ENCODE measurements at regions not wholly inside any gene's neighbourhood (a gene's known extent, or its start where the extent isn't known, plus 50 kb on each side); places are given as distances from the start of the nearest gene placed in this dataset.

DNA sequence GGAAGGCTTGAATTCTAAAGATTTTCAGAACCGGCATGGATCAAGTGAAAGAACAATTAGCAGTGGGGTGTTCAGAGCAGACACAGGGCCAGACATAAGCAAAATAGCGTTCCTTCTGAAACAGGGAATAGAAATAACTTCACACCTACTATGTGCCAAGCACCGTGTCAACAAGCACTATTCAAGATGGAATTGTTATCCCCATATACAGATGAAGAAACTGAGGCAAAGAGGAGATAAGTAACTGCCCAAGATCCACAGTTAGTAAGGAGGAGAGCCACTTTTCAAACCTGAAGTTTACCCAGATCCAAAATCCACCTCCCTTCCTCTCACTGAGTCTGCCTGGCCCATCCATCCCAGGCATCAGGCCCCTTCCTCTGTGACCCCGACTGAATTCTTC, 73.6 kb upstream of the PIK3CG start:
- POLR2A ChIA-PET = no interaction called here
- Histone ChIP-seq H3K4me1 (ENCODE audit: control insufficient read depth in 1 of 2, insufficient read depth in 2 of 2, low read length in 2 of 2) (no peaks in the 10 kb centered on the region), H2AFZ (ENCODE audit: low read depth, low read length, poor library complexity, severe bottlenecking) (no peak overlapping the region), H3K79me2 (ENCODE audit: insufficient read depth, low read length) (no peaks in the 10 kb centered on the region), H3K27ac (ENCODE audit: low read depth, low read length) (no peak overlapping the region), H3K4me3 (replicated peaks in 1 of 2; ENCODE audit: low read depth in 1 of 2, low read length in 2 of 2) (no peak overlapping the region), H3K9me2 (ENCODE audit: insufficient read depth) (no peaks in the 10 kb centered on the region), H3K9me3 (ENCODE audit: control insufficient read depth in 1 of 2, insufficient read depth in 1 of 2, low read depth in 1 of 2, low read length in 2 of 2) (no peaks in the 10 kb centered on the region), H4K20me1 (ENCODE audit: insufficient read depth) (no peaks in the 10 kb centered on the region), H3K9ac (ENCODE audit: low read length) (no peak overlapping the region), H3K4me2 (ENCODE audit: low read length) (no peak overlapping the region), H3K36me3 (ENCODE audit: control insufficient read depth in 1 of 2, insufficient read depth in 2 of 2, low read length in 2 of 2) (no peaks in the 10 kb centered on the region), H3K27me3 (ENCODE audit: insufficient read depth, low read length) (no peaks in the 10 kb centered on the region)
- DNase-seq (ENCODE audit: low read depth, low spot score) (no peak), ATAC-seq (no peak)
- no TSS peak for BruUV-seq (replicated peaks)
- intact Hi-C loops (cut with micrococcal nuclease) = loop anchor here (5.0 to 10.0 kb wide), 2 partner anchors 933 to 1086 kb away; no protein-coding TSS in a partner anchor
- CTCF ChIA-PET = no interaction called here
- RAD21 ChIA-PET (ENCODE audit: low non-redundant PET in 1 of 2, low total read pairs in 2 of 2, uncharacterized antibody in 2 of 2, unreplicated experiment in 2 of 2) = no interaction called here
- TF ChIP-seq, protein P1, sequence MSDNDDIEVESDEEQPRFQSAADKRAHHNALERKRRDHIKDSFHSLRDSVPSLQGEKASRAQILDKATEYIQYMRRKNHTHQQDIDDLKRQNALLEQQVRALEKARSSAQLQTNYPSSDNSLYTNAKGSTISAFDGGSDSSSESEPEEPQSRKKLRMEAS (IDR thresholded peaks at IDR 0.05) = no peak
- TF ChIP-seq, protein P2, sequence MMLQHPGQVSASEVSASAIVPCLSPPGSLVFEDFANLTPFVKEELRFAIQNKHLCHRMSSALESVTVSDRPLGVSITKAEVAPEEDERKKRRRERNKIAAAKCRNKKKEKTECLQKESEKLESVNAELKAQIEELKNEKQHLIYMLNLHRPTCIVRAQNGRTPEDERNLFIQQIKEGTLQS (IDR thresholded peaks at IDR 0.05) = no peak
- TF ChIP-seq EZH2 (IDR thresholded peaks at IDR 0.05) (no peak), CBX3 (IDR thresholded peaks at IDR 0.05; ENCODE audit: low read depth) (no peak), EGR1 (IDR thresholded peaks at IDR 0.05; ENCODE audit: low read depth) (no peak), ZFX (IDR thresholded peaks at IDR 0.05) (no peak), SP1 (IDR thresholded peaks at IDR 0.05; ENCODE audit: low read depth) (no peak), ELF1 (IDR thresholded peaks at IDR 0.05; ENCODE audit: borderline replicate concordance, low read depth) (no peak), RAD21 (IDR thresholded peaks at IDR 0.05; ENCODE audit: low read depth) (no peak), FOSL1 (IDR thresholded peaks at IDR 0.05; ENCODE audit: low read depth) (no peak), JUND (IDR thresholded peaks at IDR 0.05) (no peak), EZH2phosphoT487 (IDR thresholded peaks at IDR 0.05; ENCODE audit: borderline replicate concordance) (no peak), ZNF274 (IDR thresholded peaks at IDR 0.05; ENCODE audit: low read depth, low read length) (no peak), SRF (IDR thresholded peaks at IDR 0.05; ENCODE audit: low read depth) (no peak)
- TF ChIP-seq, protein P3, sequence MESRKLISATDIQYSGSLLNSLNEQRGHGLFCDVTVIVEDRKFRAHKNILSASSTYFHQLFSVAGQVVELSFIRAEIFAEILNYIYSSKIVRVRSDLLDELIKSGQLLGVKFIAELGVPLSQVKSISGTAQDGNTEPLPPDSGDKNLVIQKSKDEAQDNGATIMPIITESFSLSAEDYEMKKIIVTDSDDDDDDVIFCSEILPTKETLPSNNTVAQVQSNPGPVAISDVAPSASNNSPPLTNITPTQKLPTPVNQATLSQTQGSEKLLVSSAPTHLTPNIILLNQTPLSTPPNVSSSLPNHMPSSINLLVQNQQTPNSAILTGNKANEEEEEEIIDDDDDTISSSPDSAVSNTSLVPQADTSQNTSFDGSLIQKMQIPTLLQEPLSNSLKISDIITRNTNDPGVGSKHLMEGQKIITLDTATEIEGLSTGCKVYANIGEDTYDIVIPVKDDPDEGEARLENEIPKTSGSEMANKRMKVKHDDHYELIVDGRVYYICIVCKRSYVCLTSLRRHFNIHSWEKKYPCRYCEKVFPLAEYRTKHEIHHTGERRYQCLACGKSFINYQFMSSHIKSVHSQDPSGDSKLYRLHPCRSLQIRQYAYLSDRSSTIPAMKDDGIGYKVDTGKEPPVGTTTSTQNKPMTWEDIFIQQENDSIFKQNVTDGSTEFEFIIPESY (IDR thresholded peaks at IDR 0.05; ENCODE audit: extremely low read depth, insufficient replicate concordance, low read length) = no peak
- TF ChIP-seq, protein P4, sequence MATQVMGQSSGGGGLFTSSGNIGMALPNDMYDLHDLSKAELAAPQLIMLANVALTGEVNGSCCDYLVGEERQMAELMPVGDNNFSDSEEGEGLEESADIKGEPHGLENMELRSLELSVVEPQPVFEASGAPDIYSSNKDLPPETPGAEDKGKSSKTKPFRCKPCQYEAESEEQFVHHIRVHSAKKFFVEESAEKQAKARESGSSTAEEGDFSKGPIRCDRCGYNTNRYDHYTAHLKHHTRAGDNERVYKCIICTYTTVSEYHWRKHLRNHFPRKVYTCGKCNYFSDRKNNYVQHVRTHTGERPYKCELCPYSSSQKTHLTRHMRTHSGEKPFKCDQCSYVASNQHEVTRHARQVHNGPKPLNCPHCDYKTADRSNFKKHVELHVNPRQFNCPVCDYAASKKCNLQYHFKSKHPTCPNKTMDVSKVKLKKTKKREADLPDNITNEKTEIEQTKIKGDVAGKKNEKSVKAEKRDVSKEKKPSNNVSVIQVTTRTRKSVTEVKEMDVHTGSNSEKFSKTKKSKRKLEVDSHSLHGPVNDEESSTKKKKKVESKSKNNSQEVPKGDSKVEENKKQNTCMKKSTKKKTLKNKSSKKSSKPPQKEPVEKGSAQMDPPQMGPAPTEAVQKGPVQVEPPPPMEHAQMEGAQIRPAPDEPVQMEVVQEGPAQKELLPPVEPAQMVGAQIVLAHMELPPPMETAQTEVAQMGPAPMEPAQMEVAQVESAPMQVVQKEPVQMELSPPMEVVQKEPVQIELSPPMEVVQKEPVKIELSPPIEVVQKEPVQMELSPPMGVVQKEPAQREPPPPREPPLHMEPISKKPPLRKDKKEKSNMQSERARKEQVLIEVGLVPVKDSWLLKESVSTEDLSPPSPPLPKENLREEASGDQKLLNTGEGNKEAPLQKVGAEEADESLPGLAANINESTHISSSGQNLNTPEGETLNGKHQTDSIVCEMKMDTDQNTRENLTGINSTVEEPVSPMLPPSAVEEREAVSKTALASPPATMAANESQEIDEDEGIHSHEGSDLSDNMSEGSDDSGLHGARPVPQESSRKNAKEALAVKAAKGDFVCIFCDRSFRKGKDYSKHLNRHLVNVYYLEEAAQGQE (IDR thresholded peaks at IDR 0.05; ENCODE audit: low read depth) = no peak
